CD4-positive, alpha-beta T cell treated with Interleukin-4 for 1 hour (primary cell): ENCODE measurements at regions not wholly inside any gene's neighbourhood (a gene's known extent, or its start where the extent isn't known, plus 50 kb on each side); places are given as distances from the start of the nearest gene placed in this dataset.
A peak's percentile ranks its signal among the peaks of the same experiment; 100 is the strongest.

ENCODE experiments used
- DNase-seq, 2 donors: peaks; one replicate each; pipeline ENCODE4 v3.0.0-alpha.2; 2020 to 2022

GRCh38 chr12:29054858-29055663, 94.0 kb upstream of the FAR2 start:
- DNase-seq: no peak

DNA sequence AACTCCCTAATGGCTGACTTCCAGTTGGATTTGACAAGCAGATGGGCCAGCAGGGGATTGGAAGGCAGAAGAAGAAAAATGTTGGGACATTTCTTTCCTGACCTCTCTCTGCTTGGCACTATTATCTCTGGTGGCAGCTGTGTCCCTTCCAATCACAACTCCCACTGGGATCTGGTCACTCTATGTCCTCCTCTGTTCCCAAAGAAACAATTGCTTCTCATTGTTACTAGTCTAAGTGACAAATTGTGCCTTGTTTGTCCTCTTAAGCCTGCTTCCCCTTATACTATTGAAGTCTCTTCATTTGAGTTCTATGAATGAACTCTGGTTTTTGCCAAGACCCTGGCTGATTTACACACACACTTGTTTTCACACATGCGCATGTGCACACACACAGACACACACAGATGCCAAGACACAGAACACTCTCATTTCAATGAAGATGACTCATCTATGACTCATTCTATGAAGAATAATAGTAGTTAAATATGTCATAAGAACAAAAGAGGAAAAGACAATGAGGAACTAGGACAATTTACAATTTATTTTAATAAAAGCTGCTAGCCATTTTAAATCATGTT, 83.0 kb upstream of the FAR2 start:
- DNase-seq: peak in 1 of 2 donors; percentile 42

GRCh38 chr12:29067430-29067829, 81.6 kb upstream of the FAR2 start:
- peak in 1 of 2 donors; percentile 23 for DNase-seq

- no peak for DNase-seq
These were observed 78.8 kb upstream of the FAR2 start for GRCh38 chr12:29070309-29070708.

DNA sequence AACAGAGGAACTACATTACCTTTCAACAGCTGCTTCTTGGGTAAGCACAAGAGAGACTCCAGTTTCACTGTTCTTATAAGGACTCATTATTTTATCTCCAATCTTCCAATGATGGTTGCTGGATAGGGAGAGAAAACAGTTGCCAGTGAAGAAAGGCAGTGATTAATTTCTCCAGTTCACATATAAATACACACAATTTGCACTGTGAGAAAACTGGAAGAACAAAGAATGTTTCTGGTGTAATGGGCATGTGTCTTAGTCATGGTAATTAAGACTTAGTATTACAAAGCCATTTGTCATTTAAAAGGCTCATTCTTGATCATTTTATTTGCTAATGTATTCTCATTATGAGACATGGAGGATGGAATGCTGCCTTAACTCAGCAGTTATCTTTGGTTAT, 78.0 kb upstream of the FAR2 start:
- no peak for DNase-seq

DNA sequence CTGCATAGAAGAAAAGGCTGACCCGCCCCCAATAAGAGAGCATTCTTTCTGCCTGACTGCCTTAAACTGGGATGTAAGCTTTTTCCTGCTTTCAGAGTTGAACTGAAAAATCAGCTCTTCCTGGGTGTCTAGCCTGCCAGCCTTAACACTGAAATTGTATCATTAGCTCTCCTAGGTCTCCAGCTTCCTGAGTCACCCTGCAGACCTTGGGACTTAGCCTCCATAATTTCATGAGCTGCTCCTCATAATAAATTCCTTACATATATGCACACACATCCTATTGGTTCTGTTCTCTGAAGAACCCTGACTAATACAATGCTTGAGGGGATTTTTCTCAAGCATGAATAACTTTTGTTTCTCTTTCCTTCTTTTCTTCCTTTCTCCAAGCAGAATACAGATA, 76.4 kb upstream of the FAR2 start:
- DNase-seq: no peak

- DNase-seq: peak; percentile 12 to 55
These were observed 75.3 kb upstream of the FAR2 start for GRCh38 chr12:29073631-29074239.

GRCh38 chr12:29081101-29081500, 68.0 kb upstream of the FAR2 start:
- DNase-seq: no peak

GRCh38 chr12:29082522-29082921, 66.6 kb upstream of the FAR2 start:
- no peak for DNase-seq

DNA sequence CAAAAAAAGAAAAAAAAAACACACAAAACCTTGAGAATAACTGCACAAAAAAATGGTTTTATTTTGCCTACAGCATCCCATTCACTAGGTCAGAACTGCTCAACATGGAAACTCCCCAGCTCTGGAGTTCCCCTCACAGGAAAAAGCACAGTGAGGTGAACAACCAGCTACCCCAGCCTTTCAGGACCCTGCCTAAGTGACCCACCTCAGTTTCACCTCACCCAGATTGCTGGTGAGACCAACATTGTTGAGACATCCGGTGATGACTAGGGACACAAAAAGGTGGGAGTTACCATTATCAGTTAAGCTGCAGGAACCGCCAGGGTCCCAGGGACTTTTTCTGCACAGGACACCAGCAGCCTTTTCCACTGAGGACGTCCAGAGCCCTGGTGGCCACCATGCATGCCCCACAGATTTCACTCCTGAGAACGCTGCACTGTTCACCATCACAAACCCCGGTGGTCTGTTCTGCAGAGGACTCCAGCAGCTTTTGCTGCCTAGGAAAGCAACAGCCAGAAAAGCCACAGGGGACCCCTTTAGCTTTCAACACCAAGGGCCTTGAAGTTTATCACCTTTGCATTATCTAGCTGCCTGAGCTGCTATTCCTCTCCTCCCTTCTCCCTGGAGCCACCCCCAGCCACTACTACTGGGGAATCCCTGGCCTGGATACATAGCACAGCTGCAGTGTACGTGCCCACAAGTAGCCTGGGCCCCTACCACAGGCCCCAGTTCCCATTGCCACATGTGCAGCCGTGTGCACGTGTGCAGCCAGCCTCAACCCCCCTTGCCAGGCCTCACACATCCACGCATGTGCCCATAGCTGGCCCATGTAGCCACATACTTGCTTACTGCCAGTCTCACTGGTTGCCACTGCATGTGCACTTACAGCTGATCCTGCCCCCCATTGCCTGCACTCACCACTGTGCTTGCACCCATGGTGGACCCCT, 62.5 kb upstream of the FAR2 start:
- DNase-seq: no peak

DNA sequence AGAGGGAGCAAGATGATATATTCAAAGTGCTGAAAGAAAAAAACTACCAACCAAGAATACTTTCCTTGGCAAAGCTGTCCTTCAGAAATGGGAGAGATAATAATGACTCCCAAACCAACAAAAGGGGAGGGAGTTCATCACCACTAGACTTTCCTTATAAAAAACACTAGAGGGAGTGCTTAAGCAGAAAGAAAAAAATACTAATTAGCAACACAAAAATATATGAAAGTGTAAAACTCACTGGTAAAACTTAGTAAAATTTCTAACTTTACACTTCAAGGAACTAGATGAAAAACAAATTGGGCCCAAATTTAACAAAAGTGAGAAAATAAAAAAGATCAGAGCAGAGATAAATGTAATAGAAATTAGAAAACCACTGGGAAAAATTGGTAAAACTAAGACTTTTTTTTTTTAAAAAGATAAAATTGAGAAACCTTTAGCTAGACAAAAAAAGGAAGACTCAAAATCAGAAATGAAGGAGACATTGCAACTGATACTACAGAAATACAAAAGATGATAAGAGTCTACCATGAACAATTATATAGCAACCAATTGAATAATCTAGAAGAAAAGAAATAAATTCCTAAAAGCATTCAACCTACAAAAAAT, 60.4 kb upstream of the FAR2 start:
- DNase-seq: peak in 1 of 2 donors; percentile 50
